HG03460 (cell line): ENCODE measurements at regions not wholly inside any gene's neighbourhood (a gene's known extent, or its start where the extent isn't known, plus 50 kb on each side); places are given as distances from the start of the nearest gene placed in this dataset.

Experiments
- ATAC-seq: cut with Tn5 transposase; IDR thresholded peaks from one replicate; pipeline ENCODE4 v1.9.1; 2021; ENCODE audit not compliant: unreplicated experiment

DNA sequence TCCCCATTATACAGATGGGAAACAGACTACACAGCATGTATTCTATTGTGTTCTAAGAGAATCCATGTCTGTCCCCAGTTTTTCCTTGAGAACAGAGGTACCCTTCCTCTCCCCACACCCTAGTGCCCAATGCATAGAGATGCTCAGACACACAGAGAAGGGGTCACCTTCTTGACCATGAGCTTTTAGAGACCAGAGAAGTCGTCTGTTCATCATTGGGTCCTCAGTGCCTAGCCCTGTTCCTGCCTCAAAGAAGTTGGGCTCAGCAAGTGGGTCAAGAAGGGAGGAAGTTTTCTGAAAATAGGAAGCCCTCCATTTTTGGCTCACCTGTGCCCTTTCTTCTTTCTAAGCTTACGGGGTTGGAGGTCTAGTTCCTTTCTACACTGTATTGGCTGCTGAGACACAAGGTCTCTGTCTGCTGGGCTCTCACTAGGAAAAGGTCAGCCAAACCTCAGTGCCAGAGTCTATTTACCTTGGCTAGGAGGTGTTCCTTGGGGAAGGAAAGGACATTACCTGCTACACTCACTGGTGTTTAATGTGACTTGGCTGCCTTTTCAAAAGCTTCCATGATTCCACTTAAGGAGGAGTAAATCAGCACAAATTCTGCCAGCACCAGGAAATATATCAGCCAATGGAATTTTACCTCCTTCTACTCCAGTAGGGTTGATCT, 198.5 kb upstream of the PWP1 start:
- ATAC-seq = no peak

DNA sequence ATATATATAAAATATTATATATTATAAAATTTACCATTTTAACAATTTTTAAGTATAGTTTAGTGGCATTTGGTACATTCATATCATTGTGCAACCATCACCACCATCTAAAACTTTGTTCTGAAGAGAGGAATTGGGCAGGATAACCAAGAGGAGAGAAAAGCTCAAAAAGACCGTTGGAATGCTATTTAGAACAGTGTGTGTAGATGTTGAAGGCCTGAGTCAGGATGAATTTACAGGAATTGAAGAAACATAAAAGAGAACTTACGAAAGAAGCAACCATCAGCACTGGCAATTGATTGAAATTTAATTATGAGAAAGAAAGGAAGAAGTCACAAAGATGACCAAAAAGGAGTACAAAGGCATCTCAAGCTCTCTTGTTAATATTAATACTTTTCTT, 196.9 kb upstream of the PWP1 start:
- ATAC-seq = no peak

DNA sequence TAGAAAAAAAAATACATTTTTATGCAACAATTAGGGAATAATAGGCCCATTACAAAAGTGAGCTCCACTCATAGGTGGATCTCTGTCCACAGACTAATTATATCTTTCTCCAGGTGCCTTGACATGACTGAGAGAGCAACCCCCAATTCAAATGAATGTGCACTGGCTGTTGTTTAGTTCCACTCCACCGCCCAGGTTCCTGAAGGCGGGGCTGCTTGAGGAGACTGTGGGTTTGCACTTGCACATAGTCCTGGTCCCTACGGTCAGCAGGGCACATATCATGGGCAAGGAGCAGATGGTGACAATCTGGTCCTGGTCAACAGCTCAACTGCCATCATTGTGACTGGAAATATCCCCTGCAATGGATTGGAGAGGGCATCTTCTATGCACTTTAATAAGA, 195.6 kb upstream of the PWP1 start:
- ATAC-seq = peak; percentile 56

DNA sequence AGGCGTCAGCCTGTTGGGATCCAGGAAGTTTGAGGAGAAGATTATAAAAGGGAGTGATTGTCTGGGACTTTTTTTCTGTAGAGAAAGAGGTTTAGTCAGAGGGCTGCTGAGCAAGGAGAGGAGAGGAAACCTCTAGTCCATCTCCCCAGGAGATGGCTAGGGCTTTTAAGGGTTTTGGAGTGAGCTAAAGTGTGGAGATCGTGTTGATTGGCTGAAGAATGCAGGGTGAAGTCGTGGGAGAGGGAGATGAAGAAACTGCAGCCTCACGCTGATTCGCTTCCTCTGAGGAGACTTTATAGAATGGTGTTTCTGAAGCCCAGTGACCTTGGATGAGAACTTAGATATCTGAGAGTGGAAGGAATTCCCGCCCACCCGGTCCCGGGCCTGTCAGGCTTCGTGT, 193.7 kb upstream of the PWP1 start:
- ATAC-seq = no peak

DNA sequence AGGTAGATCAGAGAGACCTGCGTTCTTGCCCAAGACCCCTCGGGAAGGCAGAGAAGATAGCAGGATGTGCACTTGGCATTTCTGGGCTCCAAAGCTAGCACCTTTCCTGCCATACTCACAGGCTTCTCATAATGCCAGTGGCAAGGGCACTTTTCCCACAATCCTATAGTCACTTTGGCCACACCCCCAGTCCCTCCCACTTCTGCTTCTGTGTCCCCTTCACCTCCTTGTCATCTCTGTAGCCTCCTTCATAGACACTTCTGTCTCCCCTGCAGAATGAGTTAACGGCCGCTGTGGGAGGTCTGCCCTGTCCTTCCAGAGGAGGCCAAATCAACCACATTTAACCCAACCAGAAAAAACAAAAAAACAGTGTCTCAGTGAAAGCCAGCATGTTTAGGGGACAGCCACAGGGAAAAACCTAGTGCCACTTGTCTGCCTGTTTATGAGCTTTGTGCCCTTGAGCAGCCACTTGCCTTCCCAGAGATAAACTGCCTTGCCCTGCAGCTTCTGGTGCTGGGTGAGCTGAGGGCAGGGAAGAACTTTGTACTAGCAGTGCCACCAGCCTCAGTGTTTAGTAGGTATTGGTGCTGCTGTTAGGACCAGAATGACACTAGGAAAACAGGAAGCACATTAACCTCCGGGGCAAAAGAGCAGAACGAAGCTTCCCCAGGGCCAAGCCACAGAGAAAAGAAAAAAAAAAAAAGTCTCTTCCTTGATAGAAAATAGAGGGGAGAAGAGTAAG, 193.0 kb upstream of the PWP1 start:
- ATAC-seq = peak; percentile 55

DNA sequence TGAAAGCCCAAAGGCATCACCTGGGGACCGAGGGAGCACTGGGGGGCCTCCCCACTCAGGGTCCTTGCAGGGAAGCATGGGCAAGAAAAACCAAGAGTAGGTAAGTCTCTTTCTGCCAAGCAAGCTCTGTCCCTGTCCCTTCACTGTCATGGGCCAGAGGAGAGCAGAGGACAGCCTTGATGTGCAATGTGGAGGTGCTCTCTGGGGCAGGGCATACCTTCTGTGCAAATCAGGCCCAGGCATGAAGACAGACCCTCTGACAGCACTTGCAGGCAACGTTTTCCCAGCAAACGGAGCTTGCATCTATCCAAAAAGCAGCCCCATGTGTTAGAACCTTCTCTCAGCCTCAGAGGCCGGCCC, 192.5 kb upstream of the PWP1 start:
- ATAC-seq = peak; percentile 38

DNA sequence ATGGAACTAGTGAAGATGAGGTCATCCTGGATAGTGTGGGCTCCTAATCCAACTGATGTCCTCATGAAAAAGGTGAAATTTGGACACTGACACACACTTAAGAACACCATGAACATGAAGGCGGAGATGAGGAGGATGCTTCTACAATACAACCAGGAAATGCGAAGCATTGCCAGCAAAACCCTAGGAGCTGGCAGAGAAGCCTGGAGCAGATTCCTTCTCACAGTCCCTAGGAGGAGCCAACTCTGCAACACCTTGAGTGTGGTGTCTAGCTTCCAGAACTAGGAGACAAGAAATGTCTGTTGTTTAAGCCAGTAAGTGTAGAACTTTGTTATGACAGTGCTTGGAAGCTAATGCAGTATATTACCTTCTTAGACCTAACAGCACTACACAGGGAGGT, 191.9 kb upstream of the PWP1 start:
- ATAC-seq = no peak

DNA sequence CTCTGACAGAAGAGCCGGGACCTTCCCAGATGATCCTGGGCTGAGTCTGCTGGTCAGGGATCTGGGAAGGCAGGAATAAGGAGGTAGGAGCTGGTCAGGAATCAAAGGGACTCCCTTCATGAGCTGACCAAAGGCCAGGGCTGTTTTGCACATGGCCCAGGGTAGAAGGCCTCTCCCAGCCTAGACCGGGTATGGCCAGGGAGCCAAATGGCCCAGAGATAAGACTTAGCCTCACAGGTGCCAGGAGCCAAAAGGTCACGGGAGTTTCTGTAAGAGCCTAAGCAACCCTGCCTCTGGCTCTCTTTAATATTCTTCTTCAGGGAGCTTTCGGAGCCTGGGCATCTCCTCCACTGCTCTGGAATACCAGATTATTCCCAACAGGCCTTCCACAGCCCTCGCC, 191.3 kb upstream of the PWP1 start:
- no peak for ATAC-seq

DNA sequence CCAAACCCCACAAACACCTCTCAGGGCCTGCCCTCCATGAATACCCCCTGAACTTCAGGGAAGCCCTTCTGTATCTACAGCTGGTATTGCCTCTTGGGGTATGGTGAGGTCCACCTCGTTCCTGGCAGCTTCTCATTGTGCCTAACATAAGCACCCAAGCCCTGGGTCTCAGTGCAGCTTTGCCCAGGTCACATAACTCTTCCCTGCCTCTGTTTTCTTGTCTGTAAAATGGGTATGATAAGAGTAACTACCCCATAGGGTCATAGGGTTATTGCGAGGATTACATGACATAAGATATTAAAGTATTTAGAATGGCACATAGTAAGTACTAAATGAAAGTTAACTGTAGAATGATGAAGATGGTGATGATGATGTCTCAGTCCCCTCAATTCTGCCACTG, 190.0 kb upstream of the PWP1 start:
- ATAC-seq = no peak

DNA sequence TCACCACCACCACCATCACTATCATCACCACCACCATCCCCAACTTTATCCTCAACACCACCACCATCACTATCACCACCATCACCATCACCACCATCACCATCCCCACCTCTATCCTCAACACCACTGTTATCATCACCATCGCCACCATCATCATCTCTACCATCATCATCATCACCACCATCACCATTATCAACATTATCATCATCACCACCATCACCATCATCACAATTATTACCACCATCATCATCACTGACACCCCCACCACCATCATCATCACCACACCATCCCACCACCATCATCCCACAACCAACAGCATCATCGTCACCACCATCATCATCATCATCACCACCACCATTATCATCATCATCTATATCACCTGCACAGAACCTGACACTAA, 188.4 kb upstream of the PWP1 start:
- ATAC-seq = no peak

DNA sequence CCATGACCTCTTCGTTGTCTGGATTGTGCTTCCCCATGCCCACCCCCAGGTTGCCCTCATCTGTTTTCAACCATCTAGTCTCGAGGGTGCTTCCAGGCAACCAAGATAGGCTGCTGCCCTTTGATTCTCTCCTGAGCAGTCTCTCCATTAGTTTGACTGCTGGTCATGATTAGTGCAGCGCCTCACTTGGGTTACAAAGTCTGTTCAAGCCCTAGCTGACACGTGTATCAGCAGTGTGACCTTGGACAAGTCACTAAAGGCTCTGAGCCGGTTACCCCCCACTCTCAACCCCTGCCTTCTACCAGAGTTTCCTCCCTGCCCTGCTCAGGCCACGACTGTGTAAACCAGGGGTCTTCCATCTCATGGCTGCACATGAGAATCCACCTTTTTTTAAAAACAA, 185.3 kb upstream of the PWP1 start:
- ATAC-seq = no peak

DNA sequence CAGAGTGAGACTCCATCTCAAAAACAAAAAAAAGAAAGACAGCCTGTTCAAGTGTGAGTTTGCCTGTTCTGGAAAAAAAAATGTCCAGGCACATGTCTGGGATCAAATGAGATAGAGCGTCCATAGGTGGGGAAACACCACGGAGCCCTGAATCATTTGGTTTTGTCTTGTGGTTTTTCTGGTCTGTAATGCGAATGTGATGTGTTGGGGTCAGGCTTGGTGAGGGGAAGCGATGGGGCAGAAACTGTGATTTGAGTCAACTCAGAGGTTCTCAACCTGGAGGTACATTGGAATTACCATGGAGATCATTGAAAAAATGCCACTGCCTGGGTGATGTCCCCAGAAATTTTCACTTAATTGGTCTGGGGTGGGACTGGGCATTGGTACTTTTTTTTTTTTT, 183.9 kb upstream of the PWP1 start:
- no peak for ATAC-seq

DNA sequence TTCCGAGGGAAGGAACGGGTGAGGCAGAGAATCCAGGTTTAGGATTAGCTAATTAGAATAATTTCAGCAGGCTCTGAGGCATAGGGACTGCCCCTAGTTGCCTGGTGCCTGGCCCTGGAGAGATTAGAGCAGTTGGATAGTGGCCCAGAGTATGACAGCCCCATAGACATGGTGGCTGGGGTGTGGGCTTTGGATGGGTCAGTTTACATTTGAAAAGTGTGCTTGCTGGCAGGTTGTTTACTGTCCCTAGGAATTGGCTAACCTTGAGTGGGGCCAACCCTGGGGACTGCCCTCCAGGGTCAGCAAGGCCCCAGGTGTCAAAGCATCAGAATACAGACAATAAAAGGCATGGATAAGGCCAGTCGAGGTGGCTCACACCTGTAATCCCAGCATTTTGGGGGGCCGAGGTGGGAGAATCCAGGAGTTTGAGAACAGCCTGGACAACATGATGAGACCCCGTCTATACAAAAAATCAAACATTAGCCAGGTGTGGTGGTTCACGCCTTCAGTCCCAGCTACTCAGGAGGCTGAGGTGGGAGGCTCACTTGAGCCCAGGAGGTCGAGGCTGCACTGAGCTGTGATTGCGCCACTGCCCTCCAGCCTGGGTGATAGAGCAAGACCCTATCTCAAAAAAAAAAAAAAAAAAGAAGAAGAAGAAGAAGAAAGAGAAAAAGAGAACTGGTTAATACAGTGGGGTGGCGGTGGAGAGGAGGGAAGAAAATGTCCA, 182.3 kb upstream of the PWP1 start:
- no peak for ATAC-seq

DNA sequence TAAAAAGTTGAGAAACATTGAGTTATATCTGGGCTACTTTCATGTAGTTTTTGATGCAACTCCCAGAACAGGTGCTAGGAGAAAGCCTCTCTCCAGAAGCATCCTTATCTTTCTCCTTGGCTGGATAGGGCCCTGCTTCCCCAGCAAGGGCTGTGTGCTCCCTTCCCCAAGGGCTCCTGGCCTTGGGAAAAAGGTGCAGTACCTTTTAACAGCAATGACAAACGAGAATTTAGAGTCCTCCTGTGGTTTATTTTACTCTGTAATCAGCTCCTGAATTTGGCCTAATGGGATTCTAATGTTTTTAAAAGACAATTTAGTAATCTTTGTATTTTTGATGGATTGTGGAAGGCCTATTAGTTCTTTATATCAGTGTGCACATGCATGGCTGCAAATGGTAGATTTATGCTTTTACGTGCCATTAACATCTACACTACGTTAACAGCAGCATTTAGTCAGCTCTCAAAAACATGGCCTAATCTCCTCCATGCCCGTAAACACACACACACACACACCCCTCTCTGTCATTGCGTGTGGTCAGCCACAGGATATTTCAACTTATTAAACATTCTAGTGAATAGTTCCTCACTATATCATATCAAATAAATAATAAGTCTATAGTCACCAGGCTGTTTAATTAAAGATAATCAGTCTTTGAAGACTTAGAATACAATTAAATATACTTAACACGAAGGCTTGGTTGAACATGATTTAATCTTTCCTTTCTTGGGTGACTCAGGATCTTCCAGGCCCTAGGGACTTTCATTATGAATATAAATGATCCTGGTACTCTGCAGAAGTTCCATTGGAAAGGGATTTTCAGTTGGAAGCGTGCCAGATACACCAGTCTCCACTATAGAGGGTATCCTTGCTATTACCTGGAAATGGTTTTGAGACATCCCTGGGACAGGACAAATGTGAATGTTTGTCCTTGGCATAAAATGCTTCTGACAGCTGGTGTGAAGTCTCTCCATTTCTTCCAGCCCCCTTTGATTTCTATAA, 181.4 kb upstream of the PWP1 start:
- ATAC-seq = no peak

DNA sequence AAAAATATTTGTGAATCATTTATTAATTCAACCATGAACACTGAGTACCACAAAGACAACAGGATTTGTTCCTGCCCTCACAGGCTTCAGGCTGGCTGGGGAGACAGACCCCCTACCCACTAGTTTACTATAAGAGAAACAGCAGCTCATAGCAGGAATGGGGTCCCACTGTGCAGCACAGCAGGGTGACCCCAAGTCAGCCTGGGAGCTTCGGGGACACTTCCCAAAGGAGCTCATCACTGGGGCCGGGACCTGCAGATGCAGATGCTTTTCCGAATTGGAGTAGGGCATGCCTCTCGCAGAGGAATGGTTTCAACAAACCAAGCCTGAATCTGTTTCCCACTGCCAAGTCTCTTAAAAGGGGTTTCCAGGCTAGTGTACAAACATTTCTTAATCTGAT, 176.2 kb upstream of the PWP1 start:
- ATAC-seq = no peak

DNA sequence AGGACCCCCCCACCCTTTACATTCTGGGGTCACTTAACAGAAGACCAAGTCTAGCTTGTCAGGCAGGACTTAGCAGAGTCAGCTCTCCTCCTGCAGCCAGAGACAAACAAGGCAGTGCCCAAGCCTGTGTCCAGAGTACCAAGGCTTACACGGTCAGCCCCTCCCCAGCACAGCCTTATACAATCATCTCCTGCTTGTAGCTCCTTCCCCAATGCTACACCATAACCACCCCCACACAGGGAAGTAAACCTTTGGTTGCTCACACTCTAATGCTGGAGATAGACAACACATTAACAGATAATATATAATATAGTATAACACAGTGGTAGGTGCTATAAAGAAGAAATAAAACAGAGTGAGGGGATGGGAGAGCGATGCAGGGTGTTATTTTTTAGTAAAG, 175.4 kb upstream of the PWP1 start:
- ATAC-seq = no peak

DNA sequence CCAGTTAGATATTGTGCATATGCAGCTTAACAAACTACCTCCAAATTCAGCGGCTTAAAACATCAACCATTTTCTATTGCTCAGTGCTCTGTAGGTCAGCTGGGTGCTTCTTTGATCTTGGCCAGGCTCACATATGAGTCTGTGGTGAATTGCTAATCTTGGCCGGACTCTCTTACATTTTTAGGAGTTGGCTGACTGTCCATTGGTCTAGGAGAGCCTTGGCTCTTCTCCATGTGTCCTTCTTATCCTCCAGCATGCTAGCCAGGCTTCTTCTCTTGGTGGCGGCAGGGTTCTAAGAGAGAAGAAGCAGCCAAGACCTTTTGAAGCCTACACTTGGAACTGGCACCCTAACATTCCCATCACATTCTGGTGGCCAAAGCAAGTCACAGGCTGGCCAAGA, 174.3 kb upstream of the PWP1 start:
- no peak for ATAC-seq

DNA sequence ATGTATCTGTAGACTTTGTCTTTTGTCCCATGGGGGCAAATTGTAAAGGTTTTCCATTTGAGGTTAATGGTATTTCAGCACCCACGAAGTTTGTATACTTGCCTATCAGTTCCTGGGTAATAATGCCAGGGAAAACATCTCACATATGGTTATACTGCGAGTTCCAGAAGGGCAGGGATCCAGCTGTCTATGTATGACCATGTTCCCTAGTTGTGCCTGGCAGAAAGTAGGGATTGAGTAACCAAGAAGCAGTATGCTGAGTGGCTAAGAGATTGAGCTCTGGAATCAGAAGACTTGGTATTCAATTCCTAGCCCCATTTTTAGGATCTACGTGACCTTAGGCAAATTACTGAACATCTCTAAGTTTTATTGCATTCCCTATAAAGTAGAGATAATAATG, 173.2 kb upstream of the PWP1 start:
- no peak for ATAC-seq

DNA sequence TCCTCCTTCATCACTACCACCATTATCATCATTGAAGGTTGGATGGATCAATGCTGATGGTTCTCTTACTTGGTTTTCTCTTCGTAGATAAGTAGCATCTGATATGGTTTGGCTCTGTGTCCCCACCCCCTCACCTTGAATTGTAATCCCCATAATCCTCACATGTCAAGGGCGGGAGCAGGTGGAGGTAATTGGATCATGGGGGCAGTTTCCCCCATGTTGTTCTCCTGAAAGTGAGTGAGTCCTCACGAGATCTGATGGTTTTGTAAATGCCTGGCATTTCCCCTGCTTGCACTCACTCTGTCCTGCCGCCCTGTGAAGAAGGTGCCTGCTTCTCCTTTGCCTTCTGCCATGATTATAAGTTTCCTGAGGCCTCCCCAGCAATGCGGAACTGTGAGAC, 172.4 kb upstream of the PWP1 start:
- no peak for ATAC-seq

DNA sequence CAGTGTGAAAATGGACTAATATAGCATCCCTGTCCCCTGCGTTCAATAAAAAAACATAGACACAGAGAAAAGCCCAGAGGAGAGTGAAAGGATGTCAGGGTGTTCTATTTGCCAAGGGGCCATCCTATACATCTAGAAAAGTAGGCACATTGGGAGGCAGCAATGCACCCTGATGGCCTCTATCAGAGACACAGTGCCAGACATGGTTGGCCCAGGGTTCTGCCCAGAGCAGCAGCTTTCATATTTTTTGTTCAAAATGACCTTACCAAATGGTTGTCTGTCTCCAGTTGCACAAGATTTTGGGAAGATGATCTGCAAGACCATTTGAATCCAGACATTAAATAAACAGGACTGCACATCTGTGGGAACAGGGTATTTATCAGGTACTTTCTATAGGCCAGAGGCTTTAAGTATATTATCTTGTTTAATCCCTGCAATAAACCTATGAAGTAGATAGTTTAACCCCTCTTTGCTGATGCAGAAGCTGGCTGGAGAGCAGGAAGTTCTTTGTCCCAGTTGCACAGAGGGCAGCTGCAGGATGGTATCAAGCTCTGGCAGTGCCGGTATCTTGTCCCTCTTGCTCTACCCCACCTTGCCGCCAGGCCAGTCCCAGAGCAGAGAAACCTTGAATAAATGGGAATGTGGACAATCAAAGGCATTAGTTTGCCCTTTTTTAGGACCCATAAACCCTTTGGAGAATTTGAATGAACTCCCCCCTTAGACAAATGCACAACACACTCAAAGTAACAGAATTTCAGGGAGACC, 171.8 kb upstream of the PWP1 start:
- ATAC-seq = no peak
